Breast epithelium (tissue), 3 donors: ENCODE measurements at regions not wholly inside any gene's neighbourhood (a gene's known extent, or its start where the extent isn't known, plus 50 kb on each side); places are given as distances from the start of the nearest gene placed in this dataset.

Experiments used
- CTCF ChIP-seq, 3 donors: fragments of 450-650 bp; IDR thresholded peaks; one replicate each; pipeline ENCODE4 v1.5.1; 2016 to 2017; ENCODE audit warnings: antibody characterized with exemption in 3 of 3, mild to moderate bottlenecking in 3 of 3, moderate library complexity in 3 of 3
- POLR2A ChIP-seq: fragments of 450-650 bp; IDR thresholded peaks from one replicate; pipeline ENCODE4 v1.6.1; 2016; ENCODE audit warnings: antibody characterized with exemption, mild to moderate bottlenecking, moderate library complexity
- POLR2AphosphoS5 ChIP-seq, 3 donors: sonication (generic); formaldehyde crosslinking; IDR thresholded peaks; one replicate each; pipeline ENCODE4 v1.6.1; 2017; ENCODE audit warnings: antibody characterized with exemption in 3 of 3

GRCh38 chr7:109387530-109387929 is 817.9 kb downstream of the DNAJB9 start:
- TF ChIP-seq POLR2AphosphoS5 (IDR thresholded peaks at IDR 0.05), result no peak
- no peak for TF ChIP-seq CTCF (IDR thresholded peaks at IDR 0.05)
- no peak for TF ChIP-seq POLR2A
